GM23338 (cell line): ENCODE measurements at regions not wholly inside any gene's neighbourhood (a gene's known extent, or its start where the extent isn't known, plus 50 kb on each side); places are given as distances from the start of the nearest gene placed in this dataset.

Experiments used
- CREB1 ChIP-seq: fragments of 250-450 bp; sonication (Bioruptor Pico); IDR thresholded peaks from 2 replicates; pipeline ENCODE4 v1.5.0; 2020; ENCODE audit warnings: low read depth, mild to moderate bottlenecking, moderate library complexity
- EZH2phosphoT487 ChIP-seq: fragments of 200-600 bp; sonication (generic); IDR thresholded peaks from one replicate; pipeline ENCODE4 v1.8.1; 2018; ENCODE audit warnings: antibody characterized with exemption; ENCODE audit not compliant: unreplicated experiment
- JUNB ChIP-seq: IDR thresholded peaks from one replicate; pipeline ENCODE4 v1.6.1; 2016; ENCODE audit warnings: antibody characterized with exemption; ENCODE audit not compliant: unreplicated experiment
- NANOG ChIP-seq: IDR thresholded peaks from 2 replicates; pipeline ENCODE4 v1.6.1; 2016; ENCODE audit warnings: antibody characterized with exemption, borderline replicate concordance
- POLR2AphosphoS5 ChIP-seq: IDR thresholded peaks from 2 replicates; pipeline ENCODE4 v1.6.1; 2016; ENCODE audit warnings: antibody characterized with exemption, low read depth
- REST ChIP-seq: IDR thresholded peaks from one replicate; pipeline ENCODE4 v1.6.1; 2018; ENCODE audit warnings: antibody characterized with exemption; ENCODE audit not compliant: unreplicated experiment
- TF ChIP-seq, protein P1 (sequence below), 2 experiments: fragments of 200-600 bp in 1 of 2; sonication (generic) in 1 of 2; conservative IDR thresholded peaks; 2 replicates each; pipeline versions ENCODE4 v1.5.1 to v1.6.1; 2016 to 2017; ENCODE audit warnings: antibody characterized with exemption in 2 of 2, low read depth in 2 of 2, mild to moderate bottlenecking in 2 of 2, moderate library complexity in 1 of 2

DNA sequence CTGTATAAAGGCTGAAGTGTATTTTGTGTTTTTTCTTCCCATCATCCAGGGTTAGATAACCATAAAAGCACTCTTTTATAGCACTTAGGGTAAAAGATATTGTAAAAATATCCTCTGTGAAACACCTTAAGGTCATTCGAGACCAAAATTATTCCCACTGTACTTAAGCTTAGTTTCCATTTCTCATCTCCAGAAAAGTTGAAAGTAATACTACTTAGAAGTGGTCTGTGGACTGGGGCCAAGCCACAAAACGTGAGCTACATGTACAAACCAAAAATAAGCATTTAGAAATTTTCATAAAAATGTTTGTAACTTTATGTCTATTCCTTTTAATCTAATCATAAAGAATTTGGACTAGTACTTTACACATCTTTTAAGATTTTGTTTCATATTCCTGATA lies 142.0 kb upstream of the NTM start:
- TF ChIP-seq NANOG (no peak), EZH2phosphoT487 (no peak), REST (no peak), JUNB (no peak), POLR2AphosphoS5 (no peak), CREB1 (CRISPR knock-in tag) (no peak)
- TF ChIP-seq, protein P1, sequence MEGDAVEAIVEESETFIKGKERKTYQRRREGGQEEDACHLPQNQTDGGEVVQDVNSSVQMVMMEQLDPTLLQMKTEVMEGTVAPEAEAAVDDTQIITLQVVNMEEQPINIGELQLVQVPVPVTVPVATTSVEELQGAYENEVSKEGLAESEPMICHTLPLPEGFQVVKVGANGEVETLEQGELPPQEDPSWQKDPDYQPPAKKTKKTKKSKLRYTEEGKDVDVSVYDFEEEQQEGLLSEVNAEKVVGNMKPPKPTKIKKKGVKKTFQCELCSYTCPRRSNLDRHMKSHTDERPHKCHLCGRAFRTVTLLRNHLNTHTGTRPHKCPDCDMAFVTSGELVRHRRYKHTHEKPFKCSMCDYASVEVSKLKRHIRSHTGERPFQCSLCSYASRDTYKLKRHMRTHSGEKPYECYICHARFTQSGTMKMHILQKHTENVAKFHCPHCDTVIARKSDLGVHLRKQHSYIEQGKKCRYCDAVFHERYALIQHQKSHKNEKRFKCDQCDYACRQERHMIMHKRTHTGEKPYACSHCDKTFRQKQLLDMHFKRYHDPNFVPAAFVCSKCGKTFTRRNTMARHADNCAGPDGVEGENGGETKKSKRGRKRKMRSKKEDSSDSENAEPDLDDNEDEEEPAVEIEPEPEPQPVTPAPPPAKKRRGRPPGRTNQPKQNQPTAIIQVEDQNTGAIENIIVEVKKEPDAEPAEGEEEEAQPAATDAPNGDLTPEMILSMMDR (conservative IDR thresholded peaks at IDR 0.05; ENCODE audit: low read depth in 2 of 2): no peak
